LHCN-M2 (cell line): ENCODE measurements at regions not wholly inside any gene's neighbourhood (a gene's known extent, or its start where the extent isn't known, plus 50 kb on each side); places are given as distances from the start of the nearest gene placed in this dataset.

Experiments
- DNase-seq: peaks from one replicate; pipeline ENCODE4 v3.0.0-alpha.2; 2012; ENCODE audit warnings: low read depth

DNA sequence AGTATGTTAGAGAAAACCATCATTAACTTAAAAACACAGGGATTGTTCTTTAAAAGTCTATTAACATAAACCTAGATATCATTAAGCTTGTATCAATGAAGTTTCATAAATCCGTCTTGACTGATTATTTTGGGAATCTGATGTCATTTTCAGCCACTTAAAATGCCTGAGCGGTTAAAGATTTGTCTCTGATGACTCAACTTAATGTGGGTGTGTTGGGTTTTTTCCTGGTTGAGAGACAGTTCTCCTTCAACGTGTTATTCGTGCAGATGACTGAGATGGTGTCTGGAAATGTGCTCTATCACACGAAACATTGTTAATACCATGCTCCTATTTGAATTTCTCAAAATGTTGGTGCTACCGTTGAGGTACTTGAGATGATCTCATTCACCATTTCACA, 227.3 kb upstream of the TENM3 start:
- DNase-seq = peak; percentile 47

GRCh38 chr4:182017038-182017437, 226.2 kb upstream of the TENM3 start:
- DNase-seq = no peak

DNA sequence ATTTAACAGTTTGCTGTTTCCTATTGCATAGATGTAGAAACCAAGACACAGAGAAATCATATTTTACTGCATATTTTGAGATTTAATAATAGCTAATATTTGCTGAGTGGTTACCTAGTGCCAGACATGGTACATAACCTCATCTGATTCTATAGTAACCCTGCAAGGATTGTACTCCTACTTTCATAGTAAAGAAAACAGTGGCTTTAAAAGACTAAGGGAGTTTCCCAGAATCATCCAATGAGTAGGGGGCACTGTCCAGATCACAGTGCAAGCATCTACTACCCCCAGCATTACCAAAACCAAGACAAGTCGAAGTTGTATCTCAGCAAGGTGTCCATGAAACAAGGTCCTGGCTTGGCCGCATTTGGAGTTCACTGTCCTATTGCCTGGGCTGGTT, 224.5 kb upstream of the TENM3 start:
- DNase-seq = no peak

DNA sequence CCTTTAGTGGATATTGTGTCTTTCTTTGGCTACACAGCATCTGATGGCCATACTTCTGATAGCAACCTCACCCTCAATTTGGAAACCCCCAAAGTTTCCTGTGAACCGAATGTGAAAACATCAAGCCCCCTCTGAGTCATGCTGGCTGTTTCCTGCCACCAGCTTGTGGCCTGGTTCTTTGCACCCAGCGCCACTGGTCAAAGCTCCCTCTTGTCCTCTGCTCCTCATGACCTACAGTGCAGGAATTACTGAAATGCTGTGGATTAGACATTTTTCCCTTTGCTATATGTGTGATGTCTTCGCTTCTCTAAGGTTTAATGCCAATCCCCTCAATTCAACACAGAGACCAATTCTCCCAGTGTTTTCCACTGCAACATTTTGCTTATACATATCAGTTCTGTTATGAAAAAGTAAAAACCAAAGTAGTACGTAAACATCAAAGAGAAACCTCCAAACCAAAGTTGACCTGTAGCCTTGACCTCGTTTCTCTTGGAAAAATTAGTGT, 224.0 kb upstream of the TENM3 start:
- no peak for DNase-seq

GRCh38 chr4:182022909-182023308, 220.3 kb upstream of the TENM3 start:
- DNase-seq = no peak

DNA sequence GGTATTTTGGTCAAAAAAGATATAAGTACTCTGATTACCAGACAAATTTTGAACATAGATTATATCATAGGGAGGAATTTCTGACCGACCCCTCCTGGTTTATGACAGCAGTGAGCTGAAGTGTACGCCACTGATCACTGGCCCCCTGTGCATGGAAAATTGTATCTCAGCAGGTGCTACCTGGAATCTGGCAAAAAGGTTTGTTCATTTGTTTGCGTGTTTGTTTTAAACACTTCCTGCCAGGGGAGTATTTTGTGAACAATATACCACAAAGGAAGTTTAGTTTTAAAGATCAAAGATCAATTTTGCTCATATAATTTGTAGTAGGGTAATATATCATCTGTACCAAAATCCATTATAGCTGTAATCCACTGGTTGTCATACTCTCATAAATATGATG, 219.7 kb upstream of the TENM3 start:
- DNase-seq = no peak

- no peak for DNase-seq
Measured at GRCh38 chr4:182042945-182043344, 200.3 kb upstream of the TENM3 start.

DNA sequence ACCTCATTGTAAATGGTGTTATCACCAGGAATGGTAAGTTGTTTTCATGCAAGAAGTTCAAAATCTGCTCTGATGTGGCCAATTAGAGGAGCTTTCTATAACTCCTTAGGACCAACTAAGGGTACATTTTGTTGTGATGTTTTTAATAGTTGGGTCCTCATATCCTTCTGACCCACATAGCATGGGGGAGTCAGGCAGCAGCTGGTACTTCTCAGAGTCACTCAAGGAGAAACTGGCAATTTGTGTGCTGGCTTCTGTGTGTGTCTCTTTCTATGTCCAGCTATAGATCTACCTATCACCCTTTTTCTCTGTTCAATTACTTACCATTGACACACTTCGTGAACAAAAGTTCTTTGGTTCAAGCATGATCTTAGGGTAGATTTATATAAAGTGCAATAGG, 194.3 kb upstream of the TENM3 start:
- no peak for DNase-seq

DNA sequence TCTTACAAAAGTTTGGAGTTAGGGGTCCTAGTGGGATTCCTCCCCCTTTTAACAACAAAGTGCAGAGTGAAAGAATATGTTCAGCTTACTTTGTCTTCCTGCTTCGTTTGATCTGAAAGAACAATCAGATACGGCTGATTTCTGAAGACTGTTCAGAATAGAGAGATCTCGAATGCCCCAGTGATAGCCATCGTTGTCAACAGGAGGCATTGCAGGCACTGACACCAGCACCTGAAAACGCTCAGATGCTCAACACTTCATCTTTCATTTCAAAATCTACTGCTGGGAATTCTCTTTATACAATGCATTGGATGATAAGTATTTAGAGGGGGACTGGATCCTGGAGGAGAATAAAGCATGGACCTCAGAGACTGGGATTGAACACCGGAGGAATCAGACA, 186.3 kb upstream of the TENM3 start:
- no peak for DNase-seq

GRCh38 chr4:182062458-182062857, 180.7 kb upstream of the TENM3 start:
- DNase-seq = no peak

DNA sequence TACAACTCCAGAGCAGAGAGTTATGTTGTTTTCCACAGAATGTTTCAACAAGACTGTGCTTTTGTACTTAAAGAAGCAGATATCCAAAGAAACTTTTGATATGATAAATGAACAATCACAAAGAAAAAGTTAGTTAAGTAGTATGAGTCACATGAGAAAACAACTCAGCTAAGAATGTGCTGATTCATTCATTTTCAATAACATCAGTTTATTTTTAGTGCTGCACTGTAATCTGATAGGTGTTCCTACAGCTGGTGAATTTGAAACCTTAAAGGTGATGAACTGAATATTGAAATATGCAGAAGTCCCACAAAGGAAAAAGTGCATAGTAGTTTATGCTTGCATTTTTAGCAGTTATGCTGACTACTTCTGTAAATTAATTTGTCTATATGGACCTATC, 180.3 kb upstream of the TENM3 start:
- DNase-seq = peak; percentile 86

- DNase-seq = no peak
Measured at GRCh38 chr4:182063651-182064050, 179.6 kb upstream of the TENM3 start.

- no peak for DNase-seq
Measured at GRCh38 chr4:182065255-182065654, 177.9 kb upstream of the TENM3 start.

DNA sequence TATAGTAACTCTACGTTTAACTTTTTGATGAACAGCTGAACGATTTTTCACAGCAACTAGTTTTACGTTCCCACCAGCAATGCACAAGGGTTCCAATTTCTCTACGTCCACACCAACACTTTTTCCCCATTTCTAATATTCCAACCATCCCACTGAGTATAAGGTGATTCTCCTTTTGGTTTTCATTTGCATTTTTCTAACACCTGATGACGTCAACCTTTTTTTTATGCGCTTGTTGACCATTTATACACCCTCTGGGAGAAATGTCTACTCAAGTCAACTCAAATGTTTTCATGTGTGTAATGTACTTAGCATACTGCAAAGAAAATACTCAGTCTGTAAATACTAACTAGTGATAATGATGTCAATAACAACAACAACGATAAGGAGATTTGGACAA, 177.2 kb upstream of the TENM3 start:
- no peak for DNase-seq

- no peak for DNase-seq
Measured at GRCh38 chr4:182067828-182068227, 175.4 kb upstream of the TENM3 start.

DNA sequence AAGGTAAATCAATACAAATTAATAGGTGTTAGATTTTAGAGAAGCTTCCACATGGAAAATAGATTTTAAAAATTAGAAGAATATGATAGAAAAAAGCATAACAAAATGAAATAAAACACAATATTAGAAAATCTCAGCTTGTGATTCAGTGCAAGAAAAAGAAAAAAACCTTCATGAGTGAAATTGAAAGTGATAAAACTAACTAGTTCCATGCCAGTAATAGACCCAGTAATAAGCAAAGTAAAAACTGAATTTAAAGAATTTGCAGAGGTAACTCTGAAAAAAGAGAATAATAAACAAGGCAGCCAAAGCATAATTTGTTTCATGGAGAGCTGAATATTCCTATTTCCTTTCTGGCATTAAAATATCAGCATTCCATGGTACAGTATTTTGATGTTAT, 174.3 kb upstream of the TENM3 start:
- DNase-seq = no peak

DNA sequence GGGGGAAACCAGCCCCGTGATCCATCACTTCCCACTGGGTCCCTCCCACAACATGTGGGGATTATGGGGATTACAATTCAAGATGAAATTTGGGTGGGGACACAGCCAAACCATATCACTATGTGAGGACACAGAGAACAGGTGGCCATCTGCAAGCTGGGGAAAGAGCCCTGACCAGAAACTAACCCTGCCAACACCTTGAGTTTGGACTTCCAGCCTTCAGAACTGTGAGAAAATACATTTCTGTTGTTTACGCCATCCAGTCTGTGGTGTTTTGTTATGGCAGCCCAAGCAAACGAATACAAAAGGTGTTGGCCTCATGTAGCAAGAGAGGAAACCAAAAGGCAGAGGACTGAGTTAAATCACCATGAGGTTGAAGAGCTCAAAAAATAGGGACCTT, 169.9 kb upstream of the TENM3 start:
- no peak for DNase-seq

DNA sequence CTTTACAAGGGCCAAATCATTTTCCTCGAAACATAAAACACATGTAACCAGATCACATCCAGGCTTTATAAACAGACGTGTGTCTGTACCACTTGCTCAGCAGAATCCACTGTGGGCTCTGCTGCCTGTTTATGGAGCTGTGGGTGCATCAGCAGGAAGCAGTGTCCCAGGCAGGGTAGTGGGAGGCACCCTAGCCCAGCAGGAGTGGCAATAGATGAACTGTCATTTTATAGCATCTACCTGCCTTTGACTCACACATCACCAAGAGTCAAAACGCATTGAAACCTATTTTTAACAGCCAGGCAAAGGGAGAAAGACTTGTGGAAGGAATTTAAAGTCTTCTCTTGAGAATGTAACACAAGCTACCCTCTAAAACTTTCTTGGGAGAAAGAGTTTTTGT, 169.1 kb upstream of the TENM3 start:
- DNase-seq = no peak

DNA sequence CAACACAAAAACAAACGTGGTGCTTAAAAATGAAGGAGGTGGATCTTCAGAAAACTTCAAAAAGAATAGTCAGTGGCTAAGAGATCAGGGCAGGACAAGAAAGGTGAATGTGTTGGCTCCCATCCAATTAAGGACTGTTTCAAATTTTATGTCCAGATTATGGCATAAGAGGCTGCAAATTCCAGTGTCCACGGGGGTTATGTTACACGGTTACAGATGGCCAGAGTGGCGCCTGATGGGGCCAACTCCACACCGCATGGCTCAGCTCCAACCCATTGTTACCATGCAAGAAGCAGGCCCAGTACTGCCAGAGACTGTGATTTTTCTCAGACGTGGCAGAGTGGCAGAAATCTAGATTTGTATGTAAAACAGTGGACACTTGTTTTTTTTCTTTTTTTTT, 168.4 kb upstream of the TENM3 start:
- DNase-seq = no peak

DNA sequence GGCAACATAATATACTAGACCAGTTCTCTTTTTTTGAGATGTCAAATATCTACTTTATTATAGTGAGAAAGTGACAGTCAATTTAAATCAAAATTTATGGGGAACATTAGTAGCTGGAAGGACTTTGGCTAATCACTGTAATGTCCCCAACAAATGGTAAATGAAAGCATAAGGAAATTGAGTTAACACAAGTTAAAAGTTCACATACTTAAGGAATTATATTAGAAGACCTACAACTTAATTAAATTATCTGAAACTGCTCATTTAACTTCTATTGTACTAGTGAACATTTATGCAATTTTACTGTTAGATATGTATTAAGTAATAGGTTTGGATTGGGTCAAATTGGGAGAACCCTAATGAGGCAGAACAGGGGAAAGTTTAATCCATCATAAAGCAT, 160.3 kb upstream of the TENM3 start:
- no peak for DNase-seq

DNA sequence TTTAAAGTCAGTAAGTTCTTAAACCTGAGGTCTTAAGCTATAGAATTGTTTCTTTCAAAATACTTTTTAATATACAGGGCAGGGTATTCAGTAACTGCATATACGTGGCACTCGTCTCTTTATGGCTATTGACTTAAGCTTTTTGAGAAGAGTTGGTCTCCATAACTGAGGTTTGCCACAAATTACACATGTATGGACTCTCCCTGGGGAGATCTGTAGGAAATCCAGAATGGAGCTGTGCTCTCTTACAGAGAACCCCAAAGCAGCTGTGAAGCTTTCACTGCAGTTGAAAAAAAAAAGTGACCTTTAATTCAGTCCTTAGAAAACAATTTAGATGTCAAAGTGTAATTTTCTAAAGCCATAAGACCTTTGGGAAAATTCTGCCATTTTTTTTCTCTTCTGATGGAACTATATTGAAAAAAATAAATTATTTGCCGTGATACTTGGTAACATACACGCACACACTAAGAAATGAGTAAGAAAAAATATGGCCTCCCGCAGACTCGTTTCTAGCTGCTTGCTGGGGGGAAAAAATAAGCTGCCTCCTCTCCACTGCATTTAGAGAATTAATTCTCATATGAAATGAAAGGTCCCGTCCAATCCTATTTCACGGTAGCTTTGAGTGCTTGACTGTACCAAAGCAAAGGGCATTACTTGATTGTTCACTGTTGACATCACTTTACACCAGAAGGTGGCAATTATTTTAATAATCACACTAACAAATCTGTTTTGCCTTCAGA, 159.4 kb upstream of the TENM3 start:
- peak; percentile 64 for DNase-seq

DNA sequence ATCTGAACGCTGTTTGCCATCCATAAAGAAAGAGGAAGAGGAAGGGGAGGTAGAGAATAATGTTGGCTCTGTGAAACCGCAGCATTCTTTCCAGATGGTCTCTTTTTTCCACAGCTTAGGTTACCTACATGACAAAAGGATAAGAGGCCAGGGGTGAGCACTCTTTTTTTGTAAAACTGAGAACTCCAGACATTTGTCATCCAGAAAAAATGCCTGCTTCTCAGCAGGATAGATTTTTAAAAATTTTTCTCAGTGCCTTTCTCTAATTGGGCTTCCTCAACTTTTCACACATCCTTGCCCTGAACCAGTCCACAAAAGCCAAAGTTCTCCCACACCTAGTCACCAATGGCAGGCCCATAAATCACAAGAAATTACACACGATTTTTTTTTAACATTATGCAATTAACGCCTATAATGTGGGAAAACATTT, 158.1 kb upstream of the TENM3 start:
- DNase-seq = peak; percentile 62

DNA sequence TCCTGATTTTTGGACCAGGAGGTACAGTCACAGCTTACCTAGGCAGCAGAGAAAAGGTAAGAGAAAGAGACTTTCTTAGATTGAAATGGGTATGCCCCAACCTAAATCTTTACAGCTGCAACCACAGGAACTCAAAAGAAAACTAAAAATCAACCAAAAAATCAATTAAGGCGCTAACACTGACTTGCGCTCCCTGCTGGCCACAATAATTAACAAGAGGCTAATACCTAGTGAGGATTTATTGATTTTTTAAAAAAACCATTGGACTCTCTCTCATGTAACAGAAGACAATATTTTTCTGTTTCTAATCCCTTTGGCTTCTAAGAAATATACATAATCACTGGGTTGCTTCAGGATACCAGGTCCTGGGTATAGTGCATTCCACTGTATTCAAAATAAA, 153.9 kb upstream of the TENM3 start:
- DNase-seq = no peak

- DNase-seq = no peak
Measured at GRCh38 chr4:182090186-182090585, 153.0 kb upstream of the TENM3 start.
